ENCODE measurements at regions not wholly inside any gene's neighbourhood (a gene's known extent, or its start where the extent isn't known, plus 50 kb on each side); places are given as distances from the start of the nearest gene placed in this dataset.

DNA sequence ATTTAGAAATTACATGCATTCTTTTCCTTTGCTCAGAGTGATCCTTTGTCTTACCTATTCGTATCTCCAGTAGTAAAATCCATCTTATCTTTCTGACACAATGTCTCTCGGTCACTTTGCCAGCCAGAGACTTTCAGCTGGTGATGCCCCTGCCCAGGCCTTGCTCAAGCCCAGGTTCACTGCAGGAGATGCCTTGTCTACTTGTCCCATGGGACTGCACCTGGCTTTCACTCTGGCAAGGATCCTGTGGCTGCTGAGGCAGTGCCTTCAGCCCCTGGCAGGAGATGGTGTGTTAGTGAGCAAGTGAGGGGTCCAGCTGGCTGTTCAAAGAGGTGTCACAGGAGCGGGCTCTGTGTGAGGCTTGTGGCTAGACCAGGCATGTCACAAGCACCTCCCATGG, 1268.9 kb downstream of the OTOL1 start:
- Histone ChIP-seq H3K4me3 (replicated peaks in 1 of 2; ENCODE audit: low read depth in 1 of 2, low read length in 2 of 2) (no peak overlapping the region), H3K4me1 (ENCODE audit: control insufficient read depth in 1 of 2, insufficient read depth in 2 of 2, low read length in 2 of 2) (peaks cover 0 to 6% of the 10 kb centered on the region in 2 experiments; a peak in 1 of 4 replicates), H3K27me3 (ENCODE audit: insufficient read depth, low read length) (no peaks in the 10 kb centered on the region), H2AFZ (ENCODE audit: low read depth, low read length, poor library complexity, severe bottlenecking) (no peak overlapping the region), H4K20me1 (ENCODE audit: insufficient read depth) (no peaks in the 10 kb centered on the region), H3K9me3 (ENCODE audit: control insufficient read depth in 1 of 2, insufficient read depth in 1 of 2, low read depth in 1 of 2, low read length in 2 of 2) (no peaks in the 10 kb centered on the region), H3K27ac (ENCODE audit: low read depth, low read length) (no peak overlapping the region), H3K4me2 (ENCODE audit: low read length) (no peak overlapping the region), H3K9ac (ENCODE audit: low read length) (no peak overlapping the region), H3K9me2 (ENCODE audit: insufficient read depth) (no peaks in the 10 kb centered on the region), H3K79me2 (ENCODE audit: insufficient read depth, low read length) (no peaks in the 10 kb centered on the region), H3K36me3 (ENCODE audit: control insufficient read depth in 1 of 2, insufficient read depth in 2 of 2, low read length in 2 of 2) (no peaks in the 10 kb centered on the region)
- TF ChIP-seq, protein P1, sequence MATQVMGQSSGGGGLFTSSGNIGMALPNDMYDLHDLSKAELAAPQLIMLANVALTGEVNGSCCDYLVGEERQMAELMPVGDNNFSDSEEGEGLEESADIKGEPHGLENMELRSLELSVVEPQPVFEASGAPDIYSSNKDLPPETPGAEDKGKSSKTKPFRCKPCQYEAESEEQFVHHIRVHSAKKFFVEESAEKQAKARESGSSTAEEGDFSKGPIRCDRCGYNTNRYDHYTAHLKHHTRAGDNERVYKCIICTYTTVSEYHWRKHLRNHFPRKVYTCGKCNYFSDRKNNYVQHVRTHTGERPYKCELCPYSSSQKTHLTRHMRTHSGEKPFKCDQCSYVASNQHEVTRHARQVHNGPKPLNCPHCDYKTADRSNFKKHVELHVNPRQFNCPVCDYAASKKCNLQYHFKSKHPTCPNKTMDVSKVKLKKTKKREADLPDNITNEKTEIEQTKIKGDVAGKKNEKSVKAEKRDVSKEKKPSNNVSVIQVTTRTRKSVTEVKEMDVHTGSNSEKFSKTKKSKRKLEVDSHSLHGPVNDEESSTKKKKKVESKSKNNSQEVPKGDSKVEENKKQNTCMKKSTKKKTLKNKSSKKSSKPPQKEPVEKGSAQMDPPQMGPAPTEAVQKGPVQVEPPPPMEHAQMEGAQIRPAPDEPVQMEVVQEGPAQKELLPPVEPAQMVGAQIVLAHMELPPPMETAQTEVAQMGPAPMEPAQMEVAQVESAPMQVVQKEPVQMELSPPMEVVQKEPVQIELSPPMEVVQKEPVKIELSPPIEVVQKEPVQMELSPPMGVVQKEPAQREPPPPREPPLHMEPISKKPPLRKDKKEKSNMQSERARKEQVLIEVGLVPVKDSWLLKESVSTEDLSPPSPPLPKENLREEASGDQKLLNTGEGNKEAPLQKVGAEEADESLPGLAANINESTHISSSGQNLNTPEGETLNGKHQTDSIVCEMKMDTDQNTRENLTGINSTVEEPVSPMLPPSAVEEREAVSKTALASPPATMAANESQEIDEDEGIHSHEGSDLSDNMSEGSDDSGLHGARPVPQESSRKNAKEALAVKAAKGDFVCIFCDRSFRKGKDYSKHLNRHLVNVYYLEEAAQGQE (IDR thresholded peaks at IDR 0.05; ENCODE audit: low read depth), result no peak
- TF ChIP-seq EZH2phosphoT487 (IDR thresholded peaks at IDR 0.05; ENCODE audit: borderline replicate concordance) (no peak), JUND (IDR thresholded peaks at IDR 0.05) (no peak), YY1 (IDR thresholded peaks at IDR 0.05; ENCODE audit: extremely low read depth, insufficient replicate concordance, low read depth, low read length) (no peak), FOSL1 (IDR thresholded peaks at IDR 0.05; ENCODE audit: low read depth) (no peak), SIN3A (IDR thresholded peaks at IDR 0.05; ENCODE audit: low read depth) (no peak), ZNF274 (IDR thresholded peaks at IDR 0.05; ENCODE audit: low read depth, low read length) (no peak), CTCF (IDR thresholded peaks at IDR 0.05 in 2 of 3, conservative IDR thresholded peaks at IDR 0.05 in 1 of 3; ENCODE audit: borderline replicate concordance in 1 of 3, insufficient read depth in 1 of 3, low read depth in 2 of 3, low read length in 2 of 3) (no peak), SRF (IDR thresholded peaks at IDR 0.05; ENCODE audit: low read depth) (no peak), TCF7L2 (IDR thresholded peaks at IDR 0.05; ENCODE audit: borderline replicate concordance, extremely low read depth, insufficient read depth, insufficient read length) (no peak), CEBPB (IDR thresholded peaks at IDR 0.05; ENCODE audit: low read depth) (no peak), EGR1 (IDR thresholded peaks at IDR 0.05; ENCODE audit: low read depth) (no peak), ZBTB33 (IDR thresholded peaks at IDR 0.05; ENCODE audit: extremely low read depth, insufficient replicate concordance, low read length) (no peak)
- ATAC-seq (no peak), DNase-seq (ENCODE audit: low read depth, low spot score) (no peak)
- ChIA-PET POLR2A (no interaction called here), RAD21 (ENCODE audit: low non-redundant PET in 1 of 2, low total read pairs in 2 of 2, uncharacterized antibody in 2 of 2, unreplicated experiment in 2 of 2) (no interaction called here), CTCF (no interaction called here)
- intact Hi-C loops (cut with micrococcal nuclease), result no loop called here
- no TSS peak for BruUV-seq (replicated peaks)

Measured in HCT116 (cell line).